Spleen (tissue), 7 donors: ENCODE measurements at regions not wholly inside any gene's neighbourhood (a gene's known extent, or its start where the extent isn't known, plus 50 kb on each side); places are given as distances from the start of the nearest gene placed in this dataset.

Source experiments
- CTCF ChIP-seq, 11 experiments: fragments of 200-600 bp in 7 of 11; fragments of 450-650 bp in 4 of 11; sonication (generic) in 4 of 11; IDR thresholded peaks in 8 of 11; conservative IDR thresholded peaks in 3 of 11; 1 replicate in 7 of 11; 2 replicates in 4 of 11; pipeline versions ENCODE4 v1.4.0 to v1.8.0; 2016 to 2021; ENCODE audit warnings: antibody characterized with exemption in 11 of 11, inconsistent platforms in 4 of 11, mild to moderate bottlenecking in 1 of 11
- POLR2AphosphoS5 ChIP-seq, 3 donors: sonication (generic); formaldehyde crosslinking; IDR thresholded peaks; one replicate each; pipeline ENCODE4 v1.5.1; 2017; ENCODE audit warnings: antibody characterized with exemption in 3 of 3
- donor health status: DM: no; HTN: no; CAD: no; lungs with moderate emphysema.
- donor health status: DM: no; HTN: no; CAD: no.
- donor health status: DM: no; HTN: no; CAD: no.

- TF ChIP-seq POLR2AphosphoS5 (IDR thresholded peaks at IDR 0.05), result no peak
- no peak for TF ChIP-seq CTCF (IDR thresholded peaks at IDR 0.05 in 8 of 11, conservative IDR thresholded peaks at IDR 0.05 in 3 of 11)
Measured at GRCh38 chr20:19952392-19952791, 64.8 kb upstream of the NAA20 start.
